GM18868 (cell line): ENCODE measurements at regions not wholly inside any gene's neighbourhood (a gene's known extent, or its start where the extent isn't known, plus 50 kb on each side); places are given as distances from the start of the nearest gene placed in this dataset.
"Not testable (repeated sequence)": the region's sequence is repeated elsewhere in the genome, so short reads cannot be mapped to it uniquely, and the experiment has no call there.

ENCODE experiments used
- ATAC-seq: cut with Tn5 transposase; IDR thresholded peaks from one replicate; pipeline ENCODE4 v1.9.1; 2021; ENCODE audit warnings: mild to moderate bottlenecking, moderate library complexity; ENCODE audit not compliant: unreplicated experiment

DNA sequence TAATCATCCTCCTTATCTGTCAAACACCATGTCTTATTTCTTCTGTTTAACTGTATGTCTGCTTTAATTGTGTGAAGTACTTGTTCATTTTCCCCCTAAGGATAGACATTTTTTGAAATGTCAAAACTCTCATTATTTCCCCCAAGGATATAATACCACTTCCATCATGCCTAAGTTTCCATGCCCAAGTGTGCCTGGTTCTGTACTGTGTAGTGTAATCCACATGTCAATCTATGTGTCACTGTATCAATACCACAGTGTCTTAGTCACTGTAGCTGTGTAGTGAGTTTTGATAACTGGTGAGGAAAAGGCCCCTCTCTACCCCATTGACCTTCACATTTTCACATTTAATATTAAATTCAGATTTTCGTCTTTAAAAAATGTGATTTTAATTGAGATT lies 1265.5 kb downstream of the PCDH9 start:
- no peak for ATAC-seq

DNA sequence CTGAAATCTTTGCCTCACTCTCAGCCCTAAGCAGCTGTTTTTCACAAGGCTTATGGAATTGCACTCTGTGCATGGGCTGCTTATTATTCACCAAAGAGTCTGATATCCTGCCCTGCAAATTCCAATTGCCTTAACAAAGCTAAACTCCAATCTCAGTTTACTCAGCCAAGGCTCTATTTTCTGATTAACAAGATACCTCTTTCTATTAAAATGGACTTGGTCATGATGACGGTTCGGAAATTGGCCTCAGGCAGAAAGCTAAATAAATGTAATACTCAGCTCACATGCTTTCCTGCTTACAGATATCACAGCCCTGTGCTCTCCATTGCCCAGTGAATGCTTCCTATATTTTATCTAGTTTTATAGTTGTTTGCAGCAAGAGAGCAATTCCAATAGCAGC lies 1270.8 kb downstream of the PCDH9 start:
- no peak for ATAC-seq

DNA sequence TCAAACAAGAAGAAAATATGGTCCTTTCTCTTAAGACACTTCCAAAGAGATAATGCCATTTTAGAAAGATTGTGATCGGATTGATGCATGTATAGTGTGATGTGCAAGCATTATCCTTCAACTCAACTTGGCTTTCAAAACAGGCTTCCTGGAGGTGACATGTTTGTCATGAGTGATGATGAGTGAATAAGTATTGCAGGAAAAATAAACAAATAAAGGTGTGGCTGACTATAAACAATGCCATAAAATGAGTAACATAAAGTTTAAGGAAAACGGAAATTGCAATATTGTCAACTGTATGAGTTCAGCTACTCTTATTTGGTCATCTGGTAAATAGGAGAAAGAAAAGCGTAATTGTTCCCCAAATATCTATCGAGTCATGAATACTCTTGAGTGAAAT lies 1283.7 kb downstream of the PCDH9 start:
- ATAC-seq: no peak

DNA sequence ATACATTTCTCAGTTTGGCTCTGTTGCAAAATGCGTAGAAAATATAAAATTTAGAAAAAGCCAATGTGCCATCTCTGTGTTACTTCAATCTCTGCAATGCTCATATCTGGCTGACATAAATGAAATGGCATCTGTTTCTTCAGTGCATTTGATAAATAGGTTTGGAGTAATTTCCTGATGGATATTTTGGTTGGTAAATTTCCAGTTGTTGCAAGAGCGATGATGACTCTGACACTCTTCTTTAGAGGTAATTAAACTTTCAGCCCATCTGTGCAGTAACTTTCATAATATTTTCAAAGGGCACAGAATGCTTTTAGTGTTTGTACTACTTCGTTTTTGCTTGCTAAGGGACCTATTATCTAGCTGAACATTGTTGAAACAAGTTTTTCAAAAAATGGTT lies 1286.4 kb downstream of the PCDH9 start:
- no peak for ATAC-seq

DNA sequence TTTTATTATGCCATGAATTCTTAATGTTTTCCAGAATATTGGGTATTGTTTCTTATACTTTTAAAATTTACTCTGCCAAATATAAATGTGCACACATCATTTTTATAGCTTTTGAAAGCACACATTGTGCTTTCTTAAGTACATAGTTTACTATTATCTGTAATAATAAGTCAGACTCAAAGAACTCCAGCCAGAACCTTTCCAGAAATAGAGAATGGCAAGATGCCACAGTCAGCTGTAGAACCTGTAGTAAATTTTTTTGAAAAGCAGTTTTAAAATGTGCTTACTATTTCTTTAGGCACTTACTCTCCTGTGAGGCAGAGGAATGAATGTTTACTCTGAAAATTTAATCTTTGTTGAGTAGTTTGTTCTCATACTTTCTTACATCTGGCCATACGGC lies 1287.1 kb downstream of the PCDH9 start:
- ATAC-seq: no peak

DNA sequence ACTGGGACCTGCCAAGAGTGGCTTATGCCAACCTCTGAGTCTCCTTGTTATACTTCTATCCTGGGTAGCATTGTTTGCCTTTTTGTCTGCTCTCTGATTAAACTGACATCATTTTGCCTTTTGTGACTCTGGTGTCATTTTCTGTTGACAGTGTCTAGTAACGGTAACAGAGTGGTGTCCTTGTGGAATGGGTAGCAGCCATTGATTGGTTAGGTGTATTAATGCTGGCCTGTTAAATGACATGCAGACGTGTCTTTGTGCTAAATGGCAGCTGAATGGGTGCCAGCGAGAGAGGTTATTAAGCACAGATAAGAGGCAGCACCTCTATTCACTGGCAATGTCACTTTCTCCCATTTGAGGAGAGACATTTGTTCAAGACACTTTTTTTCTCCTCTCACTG lies 1289.4 kb downstream of the PCDH9 start:
- ATAC-seq: no peak

DNA sequence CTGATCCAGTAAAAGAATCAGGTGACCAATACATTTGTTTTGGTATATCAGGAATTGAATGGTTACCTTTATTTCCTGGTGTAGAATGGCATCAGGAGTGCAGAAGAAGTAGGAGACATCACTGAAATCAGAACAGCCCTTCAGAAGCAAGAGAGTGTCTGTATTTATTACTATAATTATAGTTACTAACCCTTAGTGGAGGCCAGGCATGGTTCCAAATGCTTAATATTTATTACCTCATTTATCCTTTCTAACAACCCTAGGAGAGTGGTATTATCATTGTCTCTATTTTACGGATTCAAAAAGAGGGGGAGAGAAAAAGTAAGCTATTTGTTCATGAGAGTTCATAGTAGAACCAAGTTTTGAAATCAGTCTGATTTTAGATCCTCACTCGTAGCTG lies 1292.9 kb downstream of the PCDH9 start:
- no peak for ATAC-seq

DNA sequence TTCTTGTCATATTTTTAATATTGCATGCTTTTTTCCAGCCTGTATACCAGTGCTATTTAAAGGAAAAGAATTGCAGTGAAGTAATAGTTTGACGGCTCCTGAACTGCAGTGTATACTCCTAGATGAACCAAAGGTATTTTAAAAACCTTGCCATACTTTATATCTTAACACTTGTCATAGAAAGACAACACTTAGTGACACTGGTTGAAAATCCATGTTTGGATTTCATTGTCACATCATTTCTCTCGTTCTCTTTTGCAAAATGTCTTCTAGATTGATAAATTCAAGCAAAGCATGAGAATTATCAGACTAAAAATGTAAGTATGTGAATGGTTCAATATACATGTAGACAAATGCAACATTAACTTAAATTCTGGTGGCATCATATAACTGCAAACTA lies 1293.9 kb downstream of the PCDH9 start:
- ATAC-seq: no peak

DNA sequence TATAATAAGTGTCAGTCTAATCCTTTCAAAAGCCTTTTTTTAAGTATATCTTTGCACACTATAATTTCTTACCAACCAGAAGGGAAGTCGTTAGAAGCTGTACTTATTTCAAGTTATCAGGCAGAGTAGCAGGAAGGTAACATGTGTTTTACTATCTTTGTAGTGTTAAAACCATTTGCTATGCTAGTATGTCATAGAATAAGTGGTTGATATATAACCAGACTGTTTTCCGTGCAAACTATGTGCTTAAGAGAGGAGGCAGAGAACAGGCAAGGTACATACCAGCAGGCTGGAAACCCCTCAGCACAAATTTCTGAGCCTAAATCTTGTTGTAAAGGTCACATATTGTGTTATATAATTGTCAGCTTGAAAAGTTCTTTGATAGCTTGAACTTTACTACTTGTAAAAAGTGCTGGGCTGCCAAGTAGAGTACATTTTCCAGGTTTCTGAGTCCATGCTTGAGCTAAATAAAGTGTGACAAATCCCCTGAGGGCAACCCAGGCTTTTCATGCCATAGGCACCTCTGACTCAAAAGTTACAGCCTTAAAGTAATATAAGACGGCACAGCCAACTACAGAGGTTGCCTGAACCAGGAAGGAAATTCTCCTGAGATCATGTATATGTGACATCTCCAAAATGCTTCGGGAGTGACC lies 1297.4 kb downstream of the PCDH9 start:
- ATAC-seq: no peak

DNA sequence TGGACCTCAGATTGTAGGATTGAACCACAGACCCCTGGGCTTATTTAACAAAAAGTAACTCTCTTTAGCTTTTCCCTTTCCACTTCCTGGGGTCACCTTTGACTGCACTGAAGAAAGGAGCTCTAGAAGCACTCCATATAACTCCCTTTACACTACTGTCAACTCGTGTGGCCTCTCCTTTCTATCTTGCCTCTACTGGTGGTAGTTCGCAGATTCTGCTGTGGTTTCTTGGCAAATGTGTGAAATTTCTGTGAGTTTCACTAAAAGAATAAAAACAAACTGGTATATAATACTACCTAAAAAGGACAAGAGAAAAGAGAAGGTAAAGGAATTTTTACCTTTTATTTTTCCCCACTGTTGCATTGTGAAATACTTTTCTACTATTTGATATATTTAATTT lies 1298.1 kb downstream of the PCDH9 start:
- ATAC-seq: no peak

DNA sequence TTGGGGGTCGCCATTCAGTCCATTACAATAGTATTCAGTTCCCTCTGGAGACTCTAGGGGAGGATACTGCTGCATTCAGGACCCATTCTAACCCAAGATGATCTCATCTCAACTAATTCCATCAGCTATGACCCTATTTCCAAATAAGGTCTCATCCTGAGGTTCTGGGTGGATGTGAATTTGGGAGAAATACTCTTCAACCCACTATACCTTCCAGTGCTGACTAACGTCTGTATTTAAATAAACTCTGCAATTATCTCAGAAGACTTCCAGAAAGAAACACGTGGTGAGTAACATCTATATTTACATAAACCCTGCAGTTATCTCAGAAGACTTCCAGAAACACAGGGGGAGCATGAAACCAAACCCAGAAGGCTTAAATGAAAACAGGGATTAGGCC lies 1300.7 kb downstream of the PCDH9 start:
- no peak for ATAC-seq

DNA sequence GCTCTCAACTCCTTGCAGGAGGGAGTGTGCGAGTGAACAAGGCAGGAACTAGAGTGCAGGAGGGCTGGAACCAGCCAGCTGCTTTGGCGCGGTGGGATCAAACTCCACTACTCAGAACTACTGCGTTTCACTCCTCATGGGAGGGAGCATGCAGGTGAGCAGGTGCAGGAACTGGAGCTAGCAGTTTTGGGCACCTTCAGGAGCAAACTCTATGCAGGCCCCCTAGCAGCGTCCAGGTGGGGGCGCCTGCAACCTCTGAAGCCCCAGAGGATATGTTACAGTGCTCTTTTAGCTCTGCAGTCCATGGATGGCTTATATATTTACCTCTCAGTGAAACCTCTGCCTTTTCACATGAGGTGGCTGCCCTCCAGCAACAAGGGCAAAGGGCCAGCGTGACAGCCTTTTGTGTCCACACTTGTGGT lies 1303.4 kb downstream of the PCDH9 start:
- ATAC-seq: no peak

DNA sequence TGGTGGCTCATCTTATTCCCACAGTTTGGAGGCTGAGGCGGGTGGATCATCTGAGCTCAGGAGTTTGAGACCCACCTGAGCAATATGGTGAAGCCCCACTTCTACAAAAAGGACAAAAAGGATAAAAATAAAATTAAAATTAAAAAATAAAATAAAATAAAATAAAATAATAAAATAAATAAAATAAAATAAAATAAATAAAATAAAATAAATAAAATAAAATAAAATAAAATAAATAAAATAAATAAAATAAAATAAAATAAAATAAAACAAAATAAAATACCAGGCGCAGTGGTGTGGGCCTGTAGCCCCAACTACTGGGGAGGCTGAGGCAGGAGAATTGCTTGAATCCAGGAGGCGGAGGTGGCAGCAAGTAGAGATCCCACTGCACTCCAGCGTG lies 1307.3 kb downstream of the PCDH9 start:
- ATAC-seq: not testable (repeated sequence)

DNA sequence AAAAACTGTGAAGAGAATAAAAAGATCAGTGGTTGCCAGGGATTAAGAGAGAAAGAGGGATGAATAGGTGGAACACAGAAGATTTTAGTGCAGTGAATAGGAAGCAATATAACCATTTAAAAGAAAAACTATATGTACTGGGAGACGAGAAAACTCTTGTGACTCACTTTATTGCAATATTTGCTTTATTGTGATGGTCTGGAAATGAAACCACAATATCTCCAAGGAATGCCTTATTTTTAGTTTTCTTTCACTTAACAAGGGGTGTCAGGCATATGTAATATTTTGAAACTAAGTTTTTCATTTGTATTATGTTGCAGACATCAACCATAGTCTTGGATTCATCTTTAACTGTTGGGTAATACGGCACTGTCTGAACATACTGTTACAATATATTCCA lies 1308.2 kb downstream of the PCDH9 start:
- ATAC-seq: no peak

DNA sequence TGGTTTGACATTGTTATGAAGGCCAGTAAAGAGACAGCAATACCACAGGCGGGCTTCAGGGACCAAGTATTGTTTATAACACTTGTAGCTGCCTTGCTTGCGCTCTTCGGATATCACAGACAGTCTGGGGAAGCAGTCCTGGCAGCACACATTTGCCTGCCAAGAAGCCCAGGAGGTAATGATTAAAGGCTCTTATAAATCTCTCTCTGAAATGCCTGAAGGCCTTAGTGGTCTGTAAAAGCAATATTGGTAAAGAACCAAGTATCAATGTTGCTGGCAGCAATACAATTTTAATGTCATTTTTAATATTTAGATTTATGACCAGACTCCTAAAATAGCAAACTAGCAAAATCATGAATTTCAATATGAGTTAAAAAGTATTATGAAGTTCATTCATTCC lies 1312.4 kb downstream of the PCDH9 start:
- no peak for ATAC-seq

DNA sequence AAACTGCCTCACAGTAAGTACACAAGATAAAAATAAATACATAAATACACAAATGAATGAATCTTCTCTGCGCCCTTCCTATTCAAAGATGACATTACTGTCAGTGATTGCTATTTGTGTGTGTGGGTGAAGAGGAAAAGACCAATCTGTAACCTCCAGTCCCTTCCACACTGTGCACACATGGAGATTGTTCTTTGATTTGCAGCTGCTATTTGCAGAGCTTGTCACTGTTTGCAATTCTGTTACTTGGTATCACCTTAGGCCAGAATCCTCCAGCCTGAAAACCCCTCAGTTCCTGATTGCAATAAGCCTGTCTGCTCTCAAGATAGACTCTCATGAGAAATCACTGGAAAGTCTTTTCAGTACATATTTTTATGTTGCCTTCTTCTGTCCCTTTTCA lies 1314.9 kb downstream of the PCDH9 start:
- ATAC-seq: no peak

DNA sequence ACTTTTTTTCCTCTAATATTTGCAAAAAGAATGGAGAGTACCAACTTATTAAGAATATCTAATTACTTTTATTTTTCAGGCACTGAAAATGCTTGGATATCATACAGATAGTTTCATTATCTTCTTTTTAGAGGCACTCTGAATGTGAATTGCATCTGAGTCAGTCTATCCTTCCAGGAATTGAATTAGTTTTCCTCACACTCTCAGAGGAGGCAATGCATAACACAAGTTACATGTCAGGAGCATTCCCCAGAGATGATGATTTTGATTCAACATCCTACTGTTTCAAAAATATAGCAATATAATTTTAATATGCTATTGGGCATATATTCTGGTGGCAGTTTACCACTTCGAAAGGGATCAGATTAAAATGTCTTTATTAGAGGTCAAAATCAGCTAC lies 1315.4 kb downstream of the PCDH9 start:
- ATAC-seq: no peak

DNA sequence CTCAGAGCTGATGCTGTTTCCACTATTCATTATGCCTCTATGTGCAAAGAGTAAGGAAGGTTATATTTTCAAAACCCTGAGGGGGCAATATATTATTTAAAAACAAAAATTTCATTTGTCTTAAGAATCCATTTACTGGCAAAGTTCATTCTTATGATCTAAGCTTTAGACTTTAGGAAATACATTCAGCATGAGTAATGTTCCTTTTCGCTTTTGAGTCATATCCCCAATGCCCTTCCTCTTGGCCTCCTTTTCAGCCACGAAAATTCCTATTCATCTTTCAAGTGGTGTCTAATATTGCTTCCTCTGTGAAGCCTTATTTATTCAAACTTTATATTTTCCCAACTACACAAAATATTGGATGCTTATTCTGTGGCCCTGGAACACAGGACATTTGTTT lies 1317.0 kb downstream of the PCDH9 start:
- no peak for ATAC-seq

DNA sequence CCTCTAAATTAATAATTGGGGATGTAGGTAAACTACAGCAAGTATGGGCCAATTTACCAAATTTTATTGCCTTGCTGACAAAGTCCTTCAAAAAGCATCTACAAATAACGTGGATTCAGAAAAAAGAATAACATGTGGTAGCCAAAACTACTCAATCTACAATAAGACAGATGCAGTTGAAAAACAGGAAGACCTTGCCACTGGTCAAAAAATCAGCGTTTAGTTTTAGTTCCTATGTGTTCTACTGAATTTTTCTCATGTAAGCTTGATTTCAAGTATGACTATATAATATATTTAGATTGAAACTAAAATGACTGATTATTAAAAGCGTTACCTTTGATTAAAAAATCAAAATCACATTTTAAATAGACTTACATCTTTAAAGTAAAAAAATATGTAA lies 1317.6 kb downstream of the PCDH9 start:
- no peak for ATAC-seq

DNA sequence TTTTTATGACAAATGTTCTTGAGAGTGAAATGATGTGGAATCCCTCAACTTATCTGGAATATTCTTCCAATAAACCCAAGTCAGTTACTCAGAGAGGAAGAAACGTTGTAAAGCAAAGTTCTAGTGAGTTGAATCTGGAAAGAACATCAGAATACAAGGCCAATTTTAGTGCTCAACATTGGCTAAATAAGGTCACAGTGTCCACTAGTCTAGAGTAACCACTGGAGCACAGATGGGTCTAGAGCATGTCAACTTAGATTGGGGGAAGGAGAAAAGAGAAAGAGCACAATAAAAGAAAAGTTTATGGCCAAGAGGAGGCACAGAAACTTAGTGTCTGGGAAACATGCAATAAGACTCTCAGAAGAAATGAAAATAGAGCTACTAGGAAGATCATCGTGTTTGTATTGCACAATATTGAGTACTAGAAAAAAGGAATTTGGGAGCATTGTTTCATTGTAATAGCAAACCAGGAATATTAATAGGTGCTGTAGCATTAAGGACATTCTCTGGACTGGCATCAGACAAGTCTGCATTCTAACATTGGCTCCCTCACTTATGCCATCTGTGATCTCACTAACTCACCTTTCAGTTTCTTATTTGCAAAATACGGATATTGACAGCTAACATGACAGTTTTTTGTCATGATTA lies 1318.5 kb downstream of the PCDH9 start:
- ATAC-seq: no peak

DNA sequence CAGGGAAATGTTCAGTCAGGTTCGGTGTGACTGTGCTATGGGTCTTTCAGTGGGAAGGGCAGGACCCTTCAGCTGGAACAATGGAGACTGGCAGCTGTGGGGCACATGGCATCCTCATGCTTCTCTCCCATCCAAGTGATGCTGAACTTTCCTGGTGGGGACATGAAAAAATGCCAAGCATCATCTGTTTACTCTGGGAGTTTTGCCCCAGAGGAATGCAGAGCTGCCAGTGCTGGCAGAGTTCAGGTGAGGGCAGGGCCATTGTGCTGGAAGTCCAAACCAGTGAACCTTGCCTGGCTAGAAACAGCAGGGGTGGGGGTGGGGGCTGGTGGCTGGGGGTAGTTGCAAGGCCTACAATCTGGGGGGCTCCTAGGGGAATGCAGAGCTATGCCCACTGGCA lies 1320.6 kb downstream of the PCDH9 start:
- ATAC-seq: no peak

DNA sequence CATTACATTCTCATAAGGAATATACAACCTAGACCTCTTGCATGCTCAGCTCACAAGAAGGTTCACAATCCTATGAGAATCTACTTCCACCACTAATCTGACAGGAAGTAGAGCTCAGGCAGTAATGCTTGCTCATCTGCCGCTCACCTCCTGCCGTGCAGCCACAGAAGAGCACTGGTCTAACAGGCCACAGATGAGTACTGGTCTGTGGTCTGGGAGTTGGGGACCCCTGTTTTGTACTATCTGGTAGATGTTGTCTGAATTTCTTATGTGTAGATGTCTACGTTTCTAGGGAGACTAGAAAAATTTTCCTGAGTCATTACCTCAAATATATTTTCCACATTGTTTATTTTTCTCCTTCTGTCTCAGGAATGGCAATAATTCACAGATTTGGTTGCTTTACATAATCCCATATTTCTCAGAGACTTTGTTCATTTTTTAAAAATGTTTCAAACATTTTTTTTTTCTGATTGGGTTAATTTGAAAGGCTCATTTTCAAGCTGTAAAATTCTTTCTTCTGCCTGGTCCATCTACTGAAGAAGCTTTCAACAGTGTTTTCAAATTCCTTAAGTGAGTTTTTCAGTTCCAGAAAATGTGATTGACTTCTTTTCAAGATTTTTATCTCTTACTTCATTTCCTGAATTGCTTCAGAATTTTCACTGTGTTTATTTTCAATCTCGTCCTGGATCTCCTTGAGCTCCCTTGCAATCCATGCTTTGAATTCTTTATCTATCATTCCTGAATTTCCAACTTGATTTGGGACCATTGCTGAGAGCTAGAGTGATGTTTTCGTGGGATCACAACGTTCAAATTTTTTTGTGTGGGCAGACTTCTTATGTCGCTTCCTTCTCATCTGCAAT lies 1322.2 kb downstream of the PCDH9 start:
- ATAC-seq: no peak
